ENCODE measurements at regions not wholly inside any gene's neighbourhood (a gene's known extent, or its start where the extent isn't known, plus 50 kb on each side); places are given as distances from the start of the nearest gene placed in this dataset.

GRCh38 chr1:81160696-81161095, 640.0 kb upstream of the ADGRL2 start:
- no peak overlapping the region for H3K27ac ChIP-seq
- intact Hi-C loops (cut with DNase I), result no loop called here
- peaks cover 0 to 5% (median 2%) of the 10 kb centered on the region in 4 donors for H3K4me1 ChIP-seq
- 94% methylated on average over 3 of the region's 3 CpGs for WGBS, 2 donors
- no peak for DNase-seq
- no peak overlapping the region for H3K4me3 ChIP-seq
- no peaks in the 10 kb centered on the region for H3K9me3 ChIP-seq
- TF ChIP-seq EP300 (IDR thresholded peaks at IDR 0.05), result no peak
- no peak for TF ChIP-seq POLR2A (IDR thresholded peaks at IDR 0.05)
- TF ChIP-seq POLR2AphosphoS5 (IDR thresholded peaks at IDR 0.05), result no peak
- no peak for TF ChIP-seq CTCF (IDR thresholded peaks at IDR 0.05)
- H3K27me3 ChIP-seq, result no peaks in the 10 kb centered on the region
- H3K36me3 ChIP-seq, result no peaks in the 10 kb centered on the region

DNA sequence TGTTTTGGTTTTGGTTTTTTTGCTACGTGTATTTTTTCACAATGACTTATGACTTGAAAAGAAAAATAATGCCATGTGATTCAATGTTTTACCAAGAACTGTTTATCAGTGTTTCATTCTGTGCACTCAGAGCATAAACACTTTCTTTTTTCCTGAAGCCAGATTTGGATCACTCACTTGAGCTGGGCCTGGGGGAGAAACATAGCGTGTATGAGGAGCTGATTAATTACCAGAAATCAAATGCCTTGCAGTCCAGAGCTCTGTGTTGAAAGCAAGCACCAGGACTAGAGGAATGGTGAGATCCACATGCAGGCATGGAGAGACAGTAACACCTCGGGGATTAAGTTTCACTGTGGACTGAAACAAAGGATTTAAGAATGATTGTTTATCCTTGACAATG, 642.1 kb upstream of the ADGRL2 start:
- Histone ChIP-seq H3K4me3 (no peak overlapping the region), H3K9me3 (no peaks in the 10 kb centered on the region), H3K27me3 (no peaks in the 10 kb centered on the region), H3K4me1 (peaks cover 0 to 5% (median 2%) of the 10 kb centered on the region in 4 donors), H3K27ac (no peak overlapping the region), H3K36me3 (no peaks in the 10 kb centered on the region)
- no peak for TF ChIP-seq EP300 (IDR thresholded peaks at IDR 0.05)
- no peak for TF ChIP-seq POLR2AphosphoS5 (IDR thresholded peaks at IDR 0.05)
- TF ChIP-seq POLR2A (IDR thresholded peaks at IDR 0.05), result no peak
- TF ChIP-seq CTCF (IDR thresholded peaks at IDR 0.05), result no peak
- no peak for DNase-seq
- intact Hi-C loops (cut with DNase I), result no loop called here
- 48 to 66% methylated on average over 3 of the region's 3 CpGs for WGBS, 2 donors

GRCh38 chr1:81157686-81158085, 643.0 kb upstream of the ADGRL2 start:
- intact Hi-C loops (cut with DNase I), result no loop called here
- no peaks in the 10 kb centered on the region for H3K27me3 ChIP-seq
- WGBS, 2 donors, result 70 to 85% methylated on average over 1 of the region's 1 CpG
- peaks cover 0 to 5% (median 2%) of the 10 kb centered on the region in 4 donors for H3K4me1 ChIP-seq
- H3K4me3 ChIP-seq, result no peak overlapping the region
- H3K9me3 ChIP-seq, result no peaks in the 10 kb centered on the region
- TF ChIP-seq POLR2A (IDR thresholded peaks at IDR 0.05) (no peak), CTCF (IDR thresholded peaks at IDR 0.05) (no peak), POLR2AphosphoS5 (IDR thresholded peaks at IDR 0.05) (no peak), EP300 (IDR thresholded peaks at IDR 0.05) (no peak)
- no peak overlapping the region for H3K27ac ChIP-seq
- no peaks in the 10 kb centered on the region for H3K36me3 ChIP-seq
- no peak for DNase-seq

DNA sequence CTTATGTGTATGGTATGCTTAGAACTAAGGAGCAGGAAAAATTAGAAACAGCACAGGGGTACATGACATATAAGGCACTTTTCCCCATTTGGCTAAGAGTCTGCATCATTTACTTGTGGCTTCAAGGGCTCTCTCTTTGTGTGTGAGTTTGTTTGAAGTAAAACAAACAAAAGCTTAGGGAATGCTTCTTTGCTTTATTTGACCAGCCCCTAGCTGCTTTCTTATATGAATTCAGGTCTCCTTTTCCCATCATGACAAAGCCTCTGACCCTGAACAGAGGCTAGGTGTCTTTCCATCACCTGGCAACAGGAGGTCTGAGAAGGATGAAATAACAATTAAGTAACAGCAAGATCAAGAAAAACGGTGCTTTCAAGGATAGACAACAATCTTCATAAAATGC, 643.8 kb upstream of the ADGRL2 start:
- no peaks in the 10 kb centered on the region for H3K9me3 ChIP-seq
- no peaks in the 10 kb centered on the region for H3K36me3 ChIP-seq
- H3K4me1 ChIP-seq, result peaks cover 0 to 5% (median 2%) of the 10 kb centered on the region in 4 donors
- 42 to 65% methylated on average over 1 of the region's 1 CpG for WGBS, 2 donors
- DNase-seq, result no peak
- intact Hi-C loops (cut with DNase I), result no loop called here
- no peaks in the 10 kb centered on the region for H3K27me3 ChIP-seq
- H3K27ac ChIP-seq, result no peak overlapping the region
- H3K4me3 ChIP-seq, result no peak overlapping the region
- no peak for TF ChIP-seq POLR2A (IDR thresholded peaks at IDR 0.05)
- TF ChIP-seq EP300 (IDR thresholded peaks at IDR 0.05), result no peak
- TF ChIP-seq POLR2AphosphoS5 (IDR thresholded peaks at IDR 0.05), result no peak
- no peak for TF ChIP-seq CTCF (IDR thresholded peaks at IDR 0.05)

GRCh38 chr1:81155131-81155530, 645.6 kb upstream of the ADGRL2 start:
- H3K4me3 ChIP-seq, result no peak overlapping the region
- peaks cover 0 to 5% (median 2%) of the 10 kb centered on the region in 4 donors for H3K4me1 ChIP-seq
- no peak for DNase-seq
- TF ChIP-seq POLR2A (IDR thresholded peaks at IDR 0.05), result no peak
- TF ChIP-seq POLR2AphosphoS5 (IDR thresholded peaks at IDR 0.05), result no peak
- TF ChIP-seq CTCF (IDR thresholded peaks at IDR 0.05), result no peak
- no peaks in the 10 kb centered on the region for H3K9me3 ChIP-seq
- H3K36me3 ChIP-seq, result no peaks in the 10 kb centered on the region
- intact Hi-C loops (cut with DNase I), result no loop called here
- no peak overlapping the region for H3K27ac ChIP-seq
- no peaks in the 10 kb centered on the region for H3K27me3 ChIP-seq
- WGBS, 2 donors, result 87 to 90% methylated on average over 1 of the region's 1 CpG

All from sigmoid colon (tissue), 6 donors.